OCI-LY1 (cell line): ENCODE measurements at regions not wholly inside any gene's neighbourhood (a gene's known extent, or its start where the extent isn't known, plus 50 kb on each side); places are given as distances from the start of the nearest gene placed in this dataset.

Experiments
- EZH2 ChIP-seq: fragments of 200-600 bp; sonication (generic), shearing (Covaris generic); IDR thresholded peaks from 2 replicates; pipeline ENCODE4 v1.8.0; 2017; ENCODE audit warnings: borderline replicate concordance, mixed run types, mild to moderate bottlenecking, antibody characterized with exemption, low read length, moderate library complexity, mixed read lengths
- TF ChIP-seq, protein P1 (sequence below): fragments of 200-600 bp; sonication (generic), shearing (Covaris generic); IDR thresholded peaks from 2 replicates; pipeline ENCODE4 v1.5.1; 2017; ENCODE audit warnings: mild to moderate bottlenecking, antibody characterized with exemption, low read length, moderate library complexity, mixed read lengths

DNA sequence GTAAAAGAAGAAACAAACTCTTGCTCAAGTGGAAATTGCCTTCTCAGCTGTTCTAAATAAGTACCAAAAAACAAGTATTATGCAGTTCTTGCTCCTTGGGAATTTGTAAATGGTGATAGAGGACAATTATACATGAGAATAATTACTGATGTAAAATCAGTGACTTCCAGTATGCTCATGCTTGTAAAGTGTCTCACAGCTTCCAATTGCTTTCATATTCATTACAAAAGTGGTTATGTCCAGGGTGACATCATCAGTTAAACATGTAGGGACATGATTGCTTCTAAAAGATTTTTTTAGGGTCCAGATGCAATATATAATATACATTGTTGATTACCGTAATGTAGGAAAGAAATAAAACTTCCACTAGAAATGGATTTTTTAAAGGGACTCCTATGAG, 122.8 kb upstream of the B3GAT2 start:
- TF ChIP-seq, protein P1, sequence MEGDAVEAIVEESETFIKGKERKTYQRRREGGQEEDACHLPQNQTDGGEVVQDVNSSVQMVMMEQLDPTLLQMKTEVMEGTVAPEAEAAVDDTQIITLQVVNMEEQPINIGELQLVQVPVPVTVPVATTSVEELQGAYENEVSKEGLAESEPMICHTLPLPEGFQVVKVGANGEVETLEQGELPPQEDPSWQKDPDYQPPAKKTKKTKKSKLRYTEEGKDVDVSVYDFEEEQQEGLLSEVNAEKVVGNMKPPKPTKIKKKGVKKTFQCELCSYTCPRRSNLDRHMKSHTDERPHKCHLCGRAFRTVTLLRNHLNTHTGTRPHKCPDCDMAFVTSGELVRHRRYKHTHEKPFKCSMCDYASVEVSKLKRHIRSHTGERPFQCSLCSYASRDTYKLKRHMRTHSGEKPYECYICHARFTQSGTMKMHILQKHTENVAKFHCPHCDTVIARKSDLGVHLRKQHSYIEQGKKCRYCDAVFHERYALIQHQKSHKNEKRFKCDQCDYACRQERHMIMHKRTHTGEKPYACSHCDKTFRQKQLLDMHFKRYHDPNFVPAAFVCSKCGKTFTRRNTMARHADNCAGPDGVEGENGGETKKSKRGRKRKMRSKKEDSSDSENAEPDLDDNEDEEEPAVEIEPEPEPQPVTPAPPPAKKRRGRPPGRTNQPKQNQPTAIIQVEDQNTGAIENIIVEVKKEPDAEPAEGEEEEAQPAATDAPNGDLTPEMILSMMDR: no peak
- no peak for TF ChIP-seq EZH2
